ENCODE measurements at regions not wholly inside any gene's neighbourhood (a gene's known extent, or its start where the extent isn't known, plus 50 kb on each side); places are given as distances from the start of the nearest gene placed in this dataset.

DNA sequence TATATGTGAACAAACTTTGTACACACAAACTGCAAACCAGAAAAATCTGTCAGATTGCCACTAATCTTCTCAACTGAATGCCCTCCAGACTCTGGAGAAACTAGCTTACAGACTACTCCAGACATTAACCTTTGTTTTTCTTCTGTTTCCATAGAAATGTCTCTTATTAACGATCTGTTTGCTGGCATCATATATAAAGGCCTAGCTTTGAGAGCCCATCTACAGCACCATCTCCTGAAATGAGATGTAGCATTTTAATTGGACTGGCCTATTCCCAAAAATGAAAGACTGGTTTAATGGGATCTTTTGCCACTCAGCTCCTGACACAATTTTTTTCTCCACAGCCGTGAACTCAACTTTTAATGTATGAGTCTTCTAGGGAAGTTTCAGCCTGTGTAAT is 266.0 kb upstream of the IL1RAPL1 start:
- no peak for ATAC-seq
- DNase-seq: no peak
- Histone ChIP-seq H3K4me1 (no peaks in the 10 kb centered on the region), H3K36me3 (ENCODE audit: insufficient read depth in 1 of 2, low read depth in 1 of 2) (no peaks in the 10 kb centered on the region), H3K9me3 (no peaks in the 10 kb centered on the region), H3K27me3 (ENCODE audit: insufficient read depth in 3 of 3, low read length in 2 of 3) (peaks cover 0 to 6% (median 0%) of the 10 kb centered on the region in 3 donors), H3K27ac (no peak overlapping the region), H3K4me3 (no peak overlapping the region)
- TF ChIP-seq, protein P1, sequence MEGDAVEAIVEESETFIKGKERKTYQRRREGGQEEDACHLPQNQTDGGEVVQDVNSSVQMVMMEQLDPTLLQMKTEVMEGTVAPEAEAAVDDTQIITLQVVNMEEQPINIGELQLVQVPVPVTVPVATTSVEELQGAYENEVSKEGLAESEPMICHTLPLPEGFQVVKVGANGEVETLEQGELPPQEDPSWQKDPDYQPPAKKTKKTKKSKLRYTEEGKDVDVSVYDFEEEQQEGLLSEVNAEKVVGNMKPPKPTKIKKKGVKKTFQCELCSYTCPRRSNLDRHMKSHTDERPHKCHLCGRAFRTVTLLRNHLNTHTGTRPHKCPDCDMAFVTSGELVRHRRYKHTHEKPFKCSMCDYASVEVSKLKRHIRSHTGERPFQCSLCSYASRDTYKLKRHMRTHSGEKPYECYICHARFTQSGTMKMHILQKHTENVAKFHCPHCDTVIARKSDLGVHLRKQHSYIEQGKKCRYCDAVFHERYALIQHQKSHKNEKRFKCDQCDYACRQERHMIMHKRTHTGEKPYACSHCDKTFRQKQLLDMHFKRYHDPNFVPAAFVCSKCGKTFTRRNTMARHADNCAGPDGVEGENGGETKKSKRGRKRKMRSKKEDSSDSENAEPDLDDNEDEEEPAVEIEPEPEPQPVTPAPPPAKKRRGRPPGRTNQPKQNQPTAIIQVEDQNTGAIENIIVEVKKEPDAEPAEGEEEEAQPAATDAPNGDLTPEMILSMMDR (IDR thresholded peaks at IDR 0.05): no peak
- 55 to 66% (median 59%) methylated on average over 2 of the region's 2 CpGs for WGBS, 3 donors
- intact Hi-C loops (cut with DNase I): no loop called here

DNA sequence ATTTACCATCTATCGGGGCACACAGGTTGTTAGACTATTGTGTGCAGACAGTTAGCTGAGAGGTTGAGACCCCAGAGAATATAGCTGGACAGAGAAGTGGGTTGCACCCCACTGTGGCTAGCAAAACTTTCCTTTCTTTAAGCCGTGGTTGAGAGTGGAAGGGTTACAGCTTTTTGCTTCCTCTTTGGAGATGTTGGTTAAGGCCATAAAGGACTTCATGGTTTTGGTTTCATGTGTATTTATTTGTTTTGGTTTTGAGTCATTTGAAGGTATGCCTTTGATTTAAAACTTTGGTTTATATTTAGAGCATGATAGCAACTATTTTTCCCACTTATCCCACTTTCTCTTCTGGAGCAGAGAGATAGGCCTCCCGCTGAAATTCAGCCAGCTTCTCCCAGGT is 274.3 kb upstream of the IL1RAPL1 start:
- intact Hi-C loops (cut with DNase I): no loop called here
- ATAC-seq (no peak), DNase-seq (no peak)
- TF ChIP-seq, protein P1 (IDR thresholded peaks at IDR 0.05): no peak
- H3K27ac ChIP-seq: no peak overlapping the region
- H3K27me3 ChIP-seq (ENCODE audit: insufficient read depth in 3 of 3, low read length in 2 of 3): no peaks in the 10 kb centered on the region
- no peaks in the 10 kb centered on the region for H3K36me3 ChIP-seq (ENCODE audit: insufficient read depth in 1 of 2, low read depth in 1 of 2)
- H3K9me3 ChIP-seq: no peaks in the 10 kb centered on the region
- 59 to 93% (median 86%) methylated on average over 3 of the region's 3 CpGs for WGBS, 3 donors
- H3K4me1 ChIP-seq: no peaks in the 10 kb centered on the region
- H3K4me3 ChIP-seq: no peak overlapping the region

DNA sequence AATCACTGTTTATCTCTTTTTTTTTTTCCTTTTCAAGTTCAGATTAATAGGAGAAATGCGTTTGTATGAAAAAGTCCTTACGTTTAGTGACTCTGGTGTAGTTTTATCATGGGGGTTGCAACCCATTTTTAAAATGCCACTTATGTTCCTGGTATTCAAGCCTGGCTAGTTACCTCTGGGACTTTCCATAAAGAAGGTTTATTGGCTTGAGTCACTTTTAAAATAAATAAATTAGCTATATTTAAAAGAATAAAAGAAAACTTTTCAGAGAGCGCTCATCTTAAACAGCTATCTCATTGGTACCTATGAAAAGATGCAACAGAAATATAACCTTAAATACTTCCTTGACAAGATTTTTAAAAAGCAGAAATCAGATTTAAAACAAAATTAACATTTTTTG is 275.0 kb upstream of the IL1RAPL1 start:
- Histone ChIP-seq H3K9me3 (no peaks in the 10 kb centered on the region), H3K4me1 (no peaks in the 10 kb centered on the region), H3K27ac (no peak overlapping the region), H3K36me3 (ENCODE audit: insufficient read depth in 1 of 2, low read depth in 1 of 2) (no peaks in the 10 kb centered on the region), H3K4me3 (no peak overlapping the region), H3K27me3 (ENCODE audit: insufficient read depth in 3 of 3, low read length in 2 of 3) (no peaks in the 10 kb centered on the region)
- TF ChIP-seq, protein P1 (IDR thresholded peaks at IDR 0.05): no peak
- DNase-seq (no peak), ATAC-seq (no peak)
- intact Hi-C loops (cut with DNase I): no loop called here
- 84 to 96% (median 92%) methylated on average over 3 of the region's 3 CpGs for WGBS, 3 donors

DNA sequence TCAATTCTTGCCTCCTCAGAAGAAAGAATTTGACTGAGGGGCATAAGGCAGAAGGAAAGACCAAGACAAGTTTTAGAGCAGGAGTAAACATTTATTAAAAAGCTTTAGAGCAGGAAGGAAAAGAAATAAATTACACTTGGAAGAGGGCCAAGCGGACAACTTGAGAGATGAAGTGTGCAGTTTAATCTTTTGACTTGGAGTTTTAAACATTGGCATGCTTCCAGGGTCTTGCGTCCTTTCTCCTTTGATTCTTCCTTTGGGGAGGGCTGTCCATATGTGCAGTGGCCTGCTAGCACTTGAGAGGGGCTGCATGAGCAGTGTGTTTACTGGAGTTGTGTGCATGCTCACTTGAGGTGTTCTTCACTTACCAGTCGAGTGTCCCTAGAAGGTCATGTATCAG is 275.8 kb upstream of the IL1RAPL1 start:
- WGBS, 3 donors: 56 to 70% (median 65%) methylated on average over 3 of the region's 3 CpGs
- H3K9me3 ChIP-seq: no peaks in the 10 kb centered on the region
- H3K27me3 ChIP-seq (ENCODE audit: insufficient read depth in 3 of 3, low read length in 2 of 3): no peaks in the 10 kb centered on the region
- TF ChIP-seq, protein P1 (IDR thresholded peaks at IDR 0.05): no peak
- H3K4me1 ChIP-seq: no peaks in the 10 kb centered on the region
- intact Hi-C loops (cut with DNase I): no loop called here
- no peak overlapping the region for H3K4me3 ChIP-seq
- ATAC-seq: no peak
- H3K36me3 ChIP-seq (ENCODE audit: insufficient read depth in 1 of 2, low read depth in 1 of 2): no peaks in the 10 kb centered on the region
- H3K27ac ChIP-seq: no peak overlapping the region
- DNase-seq: no peak

DNA sequence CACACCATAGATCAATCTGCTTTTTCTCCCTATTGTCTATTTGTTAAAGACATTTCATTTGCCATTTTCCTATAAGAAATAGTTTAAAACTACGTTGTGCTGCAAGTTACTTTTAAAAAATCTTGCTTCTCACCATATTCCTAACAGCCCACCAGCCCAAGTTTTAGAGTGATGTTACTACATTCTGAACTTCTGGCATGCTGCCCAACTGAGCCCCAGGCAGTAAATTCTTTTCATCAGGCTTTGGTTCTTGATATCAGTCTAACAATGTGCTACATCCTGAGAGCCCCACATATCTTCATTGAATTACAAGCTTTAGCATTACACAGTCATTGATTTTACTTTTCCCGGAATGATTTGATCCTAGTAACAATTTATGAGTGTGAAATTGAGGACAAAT is 283.8 kb upstream of the IL1RAPL1 start:
- ATAC-seq (no peak), DNase-seq (no peak)
- Histone ChIP-seq H3K9me3 (no peaks in the 10 kb centered on the region), H3K4me3 (no peak overlapping the region), H3K36me3 (ENCODE audit: insufficient read depth in 1 of 2, low read depth in 1 of 2) (no peaks in the 10 kb centered on the region), H3K4me1 (no peaks in the 10 kb centered on the region), H3K27me3 (ENCODE audit: insufficient read depth in 3 of 3, low read length in 2 of 3) (no peaks in the 10 kb centered on the region), H3K27ac (no peak overlapping the region)
- TF ChIP-seq, protein P1 (IDR thresholded peaks at IDR 0.05): no peak
- 48 to 64% (median 52%) methylated on average over 2 of the region's 2 CpGs for WGBS, 3 donors
- intact Hi-C loops (cut with DNase I): no loop called here
